Activated T-cell treated with anti-CD3 and anti-CD28 coated beads, Interleukin-2, amount 50 U/mL, for 4 hours (primary cell): ENCODE measurements at regions not wholly inside any gene's neighbourhood (a gene's known extent, or its start where the extent isn't known, plus 50 kb on each side); places are given as distances from the start of the nearest gene placed in this dataset.
"Not testable (repeated sequence)": the region's sequence is repeated elsewhere in the genome, so short reads cannot be mapped to it uniquely, and the experiment has no call there.

Experiments
- ATAC-seq, 2 donors: fragments of 200-7000 bp; cut with Tn5 transposase; one replicate each; pipeline ENCODE4 v1.10.0; 2021
- DNase-seq: peaks from one replicate; pipeline ENCODE4 v3.0.0-alpha.2; 2020
- H3K27me3 Mint-ChIP-seq: one replicate; pipeline ENCODE4 v1.8.0; 2021; ENCODE audit warnings: low read depth, mixed read lengths
- H3K36me3 Mint-ChIP-seq: one replicate; pipeline ENCODE4 v1.8.0; 2022; ENCODE audit warnings: mixed read lengths; ENCODE audit not compliant: insufficient read depth
- H3K4me1 Mint-ChIP-seq: one replicate; pipeline ENCODE4 v1.8.0; 2021; ENCODE audit warnings: low read depth, mixed read lengths
- H3K4me3 Mint-ChIP-seq: one replicate; pipeline ENCODE4 v1.8.0; 2021; ENCODE audit warnings: mild to moderate bottlenecking, moderate library complexity, mixed read lengths
- H3K9me3 Mint-ChIP-seq: one replicate; pipeline ENCODE4 v1.8.0; 2021; ENCODE audit warnings: mixed read lengths

- not testable (repeated sequence) for H3K27me3 Mint-ChIP-seq, ATAC-seq, H3K4me1 Mint-ChIP-seq, H3K36me3 Mint-ChIP-seq, H3K4me3 Mint-ChIP-seq, DNase-seq, H3K9me3 Mint-ChIP-seq
These were observed 901.5 kb downstream of the TAF11L14 start for GRCh38 chr5:18535753-18536152.

- no peaks in the 10 kb centered on the region for H3K36me3 Mint-ChIP-seq
- ATAC-seq (no peak), DNase-seq (no peak)
- no peaks in the 10 kb centered on the region for H3K27me3 Mint-ChIP-seq
- H3K9me3 Mint-ChIP-seq, result peaks cover 15% of the 10 kb centered on the region
- H3K4me1 Mint-ChIP-seq, result no peaks in the 10 kb centered on the region
- no peak overlapping the region for H3K4me3 Mint-ChIP-seq
These were observed 910.2 kb downstream of the TAF11L14 start for GRCh38 chr5:18544421-18544820.

- ATAC-seq, result no peak
- H3K27me3 Mint-ChIP-seq, result no peaks in the 10 kb centered on the region
- H3K36me3 Mint-ChIP-seq, result no peaks in the 10 kb centered on the region
- peaks cover 21% of the 10 kb centered on the region for H3K9me3 Mint-ChIP-seq
- no peaks in the 10 kb centered on the region for H3K4me1 Mint-ChIP-seq
- no peak overlapping the region for H3K4me3 Mint-ChIP-seq
- no peak for DNase-seq
These were observed 912.3 kb downstream of the TAF11L14 start for GRCh38 chr5:18546591-18546990.

- DNase-seq (no peak), ATAC-seq (no peak)
- Mint-ChIP-seq H3K4me3 (no peak overlapping the region), H3K27me3 (no peaks in the 10 kb centered on the region), H3K9me3 (peaks cover 20% of the 10 kb centered on the region), H3K4me1 (no peaks in the 10 kb centered on the region), H3K36me3 (no peaks in the 10 kb centered on the region)
These were observed 917.5 kb downstream of the TAF11L14 start for GRCh38 chr5:18551716-18552115.

DNA sequence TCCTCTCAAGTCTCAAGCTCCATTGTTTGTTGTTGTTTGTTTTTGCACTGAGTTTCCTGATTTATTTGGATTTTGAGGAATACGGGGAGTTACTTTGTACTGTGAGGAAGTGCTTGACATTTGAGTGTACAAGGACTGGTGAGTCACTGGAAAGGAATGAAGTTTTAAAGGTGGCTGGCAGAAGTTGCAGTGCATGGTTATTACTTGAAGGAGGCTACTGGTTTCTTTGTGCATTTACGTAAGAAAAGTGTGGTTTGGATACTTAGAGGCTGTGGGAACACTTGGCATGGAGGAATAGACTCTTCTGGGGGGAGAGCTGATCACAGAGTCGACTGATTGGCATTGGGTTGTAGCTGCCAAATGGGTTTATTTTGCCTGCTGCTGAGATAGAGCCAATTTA lies 919.0 kb downstream of the TAF11L14 start:
- Mint-ChIP-seq H3K4me1 (no peaks in the 10 kb centered on the region), H3K36me3 (no peaks in the 10 kb centered on the region), H3K4me3 (no peak overlapping the region), H3K27me3 (no peaks in the 10 kb centered on the region), H3K9me3 (peaks cover 24% of the 10 kb centered on the region)
- DNase-seq (no peak), ATAC-seq (no peak)

GRCh38 chr5:18560602-18561001 lies 926.3 kb downstream of the TAF11L14 start:
- DNase-seq, result no peak
- Mint-ChIP-seq H3K4me1 (no peaks in the 10 kb centered on the region), H3K4me3 (no peak overlapping the region), H3K27me3 (no peaks in the 10 kb centered on the region), H3K36me3 (no peaks in the 10 kb centered on the region), H3K9me3 (peaks cover 9% of the 10 kb centered on the region)
- no peak for ATAC-seq

DNA sequence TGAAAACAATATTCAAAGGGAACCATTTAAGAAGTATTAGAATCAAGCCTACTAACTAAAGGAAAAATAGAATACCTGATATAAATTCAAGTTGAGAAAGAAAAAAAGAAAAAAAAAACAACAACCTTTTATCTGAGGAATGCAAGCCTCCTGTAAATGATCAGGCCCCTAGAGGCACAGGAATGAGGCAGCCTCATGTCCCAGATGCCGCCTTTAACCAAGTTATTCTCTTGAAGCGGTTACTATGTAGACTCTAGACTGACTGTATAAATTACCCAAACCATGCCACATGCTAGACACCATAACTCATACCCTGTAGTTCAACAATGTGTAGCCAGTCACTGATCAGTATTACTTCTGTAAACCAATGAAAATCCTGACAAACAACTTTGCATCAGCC lies 929.6 kb downstream of the TAF11L14 start:
- no peaks in the 10 kb centered on the region for H3K4me1 Mint-ChIP-seq
- no peaks in the 10 kb centered on the region for H3K27me3 Mint-ChIP-seq
- peaks cover 11% of the 10 kb centered on the region for H3K9me3 Mint-ChIP-seq
- DNase-seq, result no peak
- H3K4me3 Mint-ChIP-seq, result no peak overlapping the region
- no peaks in the 10 kb centered on the region for H3K36me3 Mint-ChIP-seq
- no peak for ATAC-seq

DNA sequence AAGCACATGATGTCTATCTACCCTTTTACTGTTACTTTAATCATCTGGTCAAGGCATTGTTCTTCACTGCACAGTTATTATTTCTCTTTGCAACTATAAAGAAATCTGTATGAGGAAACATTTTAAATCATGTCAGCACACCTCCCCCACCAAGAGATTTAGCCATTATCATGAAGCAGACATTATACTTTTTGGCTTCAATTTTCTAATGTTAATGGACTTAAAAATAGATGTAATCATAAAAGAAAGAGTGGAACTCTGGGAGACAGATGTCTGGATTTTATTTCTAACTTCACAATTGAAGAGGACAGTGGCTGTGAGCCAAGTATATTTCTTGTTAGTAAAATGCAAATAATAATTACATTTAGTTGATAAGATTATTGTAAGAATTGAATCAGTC lies 932.4 kb downstream of the TAF11L14 start:
- Mint-ChIP-seq H3K36me3 (no peaks in the 10 kb centered on the region), H3K4me3 (no peak overlapping the region), H3K9me3 (peaks cover 12% of the 10 kb centered on the region), H3K27me3 (no peaks in the 10 kb centered on the region), H3K4me1 (no peaks in the 10 kb centered on the region)
- DNase-seq (no peak), ATAC-seq (no peak)

GRCh38 chr5:18576586-18576985 lies 942.3 kb downstream of the TAF11L14 start:
- H3K4me3 Mint-ChIP-seq, result no peak overlapping the region
- H3K36me3 Mint-ChIP-seq, result no peaks in the 10 kb centered on the region
- ATAC-seq (no peak), DNase-seq (no peak)
- no peaks in the 10 kb centered on the region for H3K4me1 Mint-ChIP-seq
- no peaks in the 10 kb centered on the region for H3K27me3 Mint-ChIP-seq
- H3K9me3 Mint-ChIP-seq, result peaks cover 9% of the 10 kb centered on the region

DNA sequence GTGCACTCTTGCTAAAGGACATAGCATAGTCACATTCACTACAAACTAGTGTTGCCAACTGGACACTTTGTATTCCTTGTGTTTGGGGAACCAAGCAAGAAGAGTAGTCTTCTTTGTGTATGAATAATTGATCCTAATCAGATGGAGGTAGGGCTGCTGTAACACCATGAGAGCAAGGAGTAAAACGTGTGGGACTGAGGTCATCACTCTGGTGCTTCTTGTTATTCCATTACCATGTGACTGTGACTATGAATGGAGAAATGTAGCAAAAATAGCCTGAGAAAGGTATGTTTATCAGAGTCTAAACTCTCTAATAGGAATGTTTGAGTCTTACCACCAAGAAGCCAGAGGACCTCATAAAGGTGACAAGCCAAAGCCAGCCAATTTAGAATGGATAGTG lies 966.9 kb downstream of the TAF11L14 start:
- Mint-ChIP-seq H3K27me3 (no peaks in the 10 kb centered on the region), H3K4me1 (no peaks in the 10 kb centered on the region), H3K4me3 (no peak overlapping the region), H3K9me3 (no peaks in the 10 kb centered on the region), H3K36me3 (no peaks in the 10 kb centered on the region)
- DNase-seq, result no peak
- no peak for ATAC-seq

DNA sequence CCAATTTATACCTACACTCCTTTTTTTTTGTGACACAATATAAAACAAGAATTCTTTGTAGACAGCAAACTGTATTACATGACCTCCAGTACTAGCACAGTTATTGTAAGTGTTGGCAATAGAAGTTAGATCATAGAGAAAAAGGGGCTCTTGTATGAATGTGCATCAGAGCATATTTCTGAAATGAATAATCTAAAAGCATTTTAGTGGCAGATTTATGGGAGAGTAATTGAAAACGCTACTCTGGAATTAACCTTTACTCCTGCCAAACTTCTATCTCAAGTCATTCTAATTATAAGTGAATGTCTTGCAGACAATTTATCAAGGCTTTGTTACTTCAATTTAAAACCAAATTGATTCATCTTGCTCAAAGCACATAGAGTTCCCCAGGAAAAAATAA lies 968.1 kb downstream of the TAF11L14 start:
- Mint-ChIP-seq H3K36me3 (no peaks in the 10 kb centered on the region), H3K9me3 (no peaks in the 10 kb centered on the region), H3K27me3 (no peaks in the 10 kb centered on the region), H3K4me3 (no peak overlapping the region), H3K4me1 (no peaks in the 10 kb centered on the region)
- DNase-seq (no peak), ATAC-seq (no peak)

DNA sequence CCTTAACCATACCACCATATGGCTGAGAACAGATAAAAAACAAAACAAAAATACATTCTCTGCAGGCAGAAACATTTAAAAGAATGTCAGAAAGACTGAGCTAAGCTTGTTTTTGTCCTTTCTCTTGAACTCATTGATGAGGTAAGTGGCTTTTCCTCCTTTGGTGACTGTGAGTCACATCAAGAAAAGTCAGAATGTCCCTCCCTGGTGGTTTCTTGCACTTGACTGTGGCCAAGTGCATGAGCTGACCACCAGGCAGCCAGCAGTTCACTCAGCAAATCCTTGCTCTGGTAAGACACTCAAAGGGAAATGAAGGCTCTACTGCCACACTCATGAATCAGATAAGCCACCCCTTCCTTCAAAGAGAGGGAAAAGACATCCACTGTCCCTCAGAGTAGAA lies 970.9 kb downstream of the TAF11L14 start:
- H3K27me3 Mint-ChIP-seq, result no peaks in the 10 kb centered on the region
- no peaks in the 10 kb centered on the region for H3K4me1 Mint-ChIP-seq
- H3K36me3 Mint-ChIP-seq, result no peaks in the 10 kb centered on the region
- H3K9me3 Mint-ChIP-seq, result no peaks in the 10 kb centered on the region
- no peak for ATAC-seq
- no peak for DNase-seq
- no peak overlapping the region for H3K4me3 Mint-ChIP-seq

DNA sequence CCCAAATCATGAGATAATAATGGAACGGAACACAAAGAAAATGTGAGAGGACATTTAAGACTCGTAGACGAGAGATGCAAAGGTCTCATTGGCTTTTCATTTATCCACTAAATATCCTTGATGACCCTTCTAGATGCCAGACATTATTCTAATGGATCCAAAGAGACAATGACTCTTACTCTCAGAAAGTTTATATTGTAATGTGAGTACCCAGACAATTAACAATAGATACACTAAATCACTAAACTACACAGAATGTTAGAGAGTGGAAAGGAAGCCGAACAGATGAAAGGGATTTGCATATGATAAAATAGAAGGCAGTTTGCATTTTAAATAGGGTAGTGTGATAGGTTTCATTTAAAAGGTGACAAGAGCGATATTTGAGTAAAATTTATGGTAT lies 973.3 kb downstream of the TAF11L14 start:
- Mint-ChIP-seq H3K4me3 (no peak overlapping the region), H3K36me3 (no peaks in the 10 kb centered on the region), H3K9me3 (no peaks in the 10 kb centered on the region), H3K4me1 (no peaks in the 10 kb centered on the region), H3K27me3 (no peaks in the 10 kb centered on the region)
- DNase-seq (no peak), ATAC-seq (no peak)

DNA sequence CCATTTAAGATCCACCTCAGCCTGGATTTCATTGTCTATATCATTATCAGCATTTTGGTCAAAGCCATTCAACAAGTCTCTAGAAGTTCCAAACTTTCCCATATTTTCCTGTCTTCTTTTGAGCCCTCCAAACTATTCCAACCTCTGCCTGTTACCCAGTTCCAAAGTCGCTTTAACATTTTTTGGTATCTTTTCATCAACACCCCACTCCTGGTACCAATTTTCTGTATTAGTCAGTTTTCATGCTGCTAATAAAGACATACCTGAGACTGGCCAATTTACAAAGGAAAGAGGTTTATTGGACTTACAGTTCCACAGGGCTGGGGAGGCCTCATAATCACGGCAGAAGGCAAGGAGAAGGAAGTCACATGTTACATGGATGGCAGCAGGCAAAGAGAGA lies 982.9 kb downstream of the TAF11L14 start:
- H3K9me3 Mint-ChIP-seq, result peaks cover 20% of the 10 kb centered on the region
- not testable (repeated sequence) for H3K27me3 Mint-ChIP-seq, H3K36me3 Mint-ChIP-seq, DNase-seq, H3K4me3 Mint-ChIP-seq, ATAC-seq, H3K4me1 Mint-ChIP-seq

- no peak for ATAC-seq
- no peaks in the 10 kb centered on the region for H3K4me1 Mint-ChIP-seq
- no peaks in the 10 kb centered on the region for H3K36me3 Mint-ChIP-seq
- no peak for DNase-seq
- H3K27me3 Mint-ChIP-seq, result no peaks in the 10 kb centered on the region
- no peaks in the 10 kb centered on the region for H3K9me3 Mint-ChIP-seq
- no peak overlapping the region for H3K4me3 Mint-ChIP-seq
These were observed 996.3 kb downstream of the TAF11L14 start for GRCh38 chr5:18630458-18631045.
